ENCODE measurements at regions not wholly inside any gene's neighbourhood (a gene's known extent, or its start where the extent isn't known, plus 50 kb on each side); places are given as distances from the start of the nearest gene placed in this dataset.
"Not testable (repeated sequence)": the region's sequence is repeated elsewhere in the genome, so short reads cannot be mapped to it uniquely, and the experiment has no call there.

DNA sequence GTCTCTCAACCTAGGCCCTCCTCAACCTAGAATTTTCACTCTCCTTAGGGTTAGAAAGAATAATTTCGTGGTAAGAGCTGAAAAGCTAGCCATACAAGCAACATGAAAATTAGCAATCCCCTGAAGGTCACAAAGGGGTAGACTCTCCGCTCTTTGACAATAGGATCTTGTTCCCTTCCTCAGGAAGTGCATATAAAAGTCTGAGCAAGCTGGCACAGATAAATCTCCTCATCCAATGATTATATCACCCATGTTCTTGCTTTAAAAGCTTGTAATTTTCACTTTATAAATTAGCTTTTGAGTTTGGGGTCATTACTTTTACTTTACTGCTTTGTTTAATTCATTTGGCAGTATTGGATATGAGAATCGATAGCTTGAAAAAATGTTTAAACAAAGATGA lies 852.3 kb upstream of the CRIM1 start:
- TF ChIP-seq CTCF (conservative IDR thresholded peaks at IDR 0.05; ENCODE audit: low read depth, low read length), result no peak
- H3K4me3 ChIP-seq (ENCODE audit: low read depth, low read length), result no peak overlapping the region
- DNase-seq (ENCODE audit: low read depth), result no peak

DNA sequence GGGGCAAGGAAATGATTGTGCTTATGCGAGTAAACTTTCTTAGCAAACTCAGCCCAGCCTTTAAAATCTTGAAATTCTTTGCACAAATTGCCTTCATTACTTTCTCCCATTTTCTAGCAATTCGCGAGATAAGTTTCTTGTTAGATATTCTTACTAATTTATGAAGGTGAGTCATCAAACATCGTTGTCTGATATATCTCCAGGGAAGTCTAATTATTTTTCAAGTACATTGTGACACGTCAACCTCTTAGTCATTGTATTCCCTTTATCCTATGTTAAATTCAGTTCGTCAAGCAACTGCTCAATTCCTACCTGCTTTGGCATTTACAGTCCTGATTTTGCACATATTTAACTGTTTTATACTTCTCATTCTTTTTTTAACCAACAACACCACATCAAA lies 854.5 kb upstream of the CRIM1 start:
- DNase-seq (ENCODE audit: low read depth), result no peak
- no peak for TF ChIP-seq CTCF (conservative IDR thresholded peaks at IDR 0.05; ENCODE audit: low read depth, low read length)
- no peak overlapping the region for H3K4me3 ChIP-seq (ENCODE audit: low read depth, low read length)

DNA sequence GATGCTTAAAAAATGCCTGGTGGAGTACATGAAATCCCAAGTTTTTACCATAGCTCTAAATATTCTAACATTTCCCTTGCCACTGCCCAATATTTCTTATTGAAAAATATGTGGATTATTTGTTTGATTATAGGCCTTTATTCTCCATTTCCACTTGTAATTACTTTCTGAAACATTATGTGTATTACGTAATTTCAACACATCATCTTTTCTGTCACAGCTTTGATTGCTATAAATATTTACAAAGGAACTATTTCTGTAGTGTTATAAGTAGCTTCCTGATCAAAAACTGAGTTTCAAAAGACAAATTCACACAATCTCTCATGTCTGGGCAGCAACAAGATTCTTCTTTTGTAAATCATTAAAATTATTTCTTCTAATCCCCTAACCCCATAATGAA lies 859.6 kb upstream of the CRIM1 start:
- TF ChIP-seq CTCF (conservative IDR thresholded peaks at IDR 0.05; ENCODE audit: low read depth, low read length), result no peak
- no peak overlapping the region for H3K4me3 ChIP-seq (ENCODE audit: low read depth, low read length)
- no peak for DNase-seq (ENCODE audit: low read depth)

GRCh38 chr2:35495182-35495581 lies 860.4 kb upstream of the CRIM1 start:
- H3K4me3 ChIP-seq (ENCODE audit: low read depth, low read length), result no peak overlapping the region
- TF ChIP-seq CTCF (conservative IDR thresholded peaks at IDR 0.05; ENCODE audit: low read depth, low read length), result no peak
- DNase-seq (ENCODE audit: low read depth), result no peak

- H3K4me3 ChIP-seq (ENCODE audit: low read depth, low read length); DNase-seq (ENCODE audit: low read depth): not testable (repeated sequence)
Measured at GRCh38 chr2:35478121-35478520, 877.5 kb upstream of the CRIM1 start.

DNA sequence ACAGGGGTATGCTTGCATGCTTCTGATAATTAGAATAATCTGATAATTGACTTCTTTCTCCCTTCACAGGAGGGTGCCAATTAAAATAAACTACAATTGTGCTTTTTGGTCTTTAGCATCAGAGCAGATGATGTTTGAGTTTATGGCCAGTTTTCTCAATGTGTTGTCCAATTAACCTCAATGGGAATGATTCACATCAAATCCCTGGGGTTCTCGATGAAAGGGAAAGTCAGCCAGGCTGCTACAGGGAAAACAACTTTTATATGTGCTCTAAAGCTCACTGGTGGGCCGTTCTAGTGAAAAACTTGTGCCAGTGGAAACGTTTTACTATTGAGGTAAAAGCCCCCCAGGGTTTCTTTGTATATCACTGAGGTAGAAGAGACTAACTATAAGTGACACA lies 887.3 kb upstream of the CRIM1 start:
- H3K4me3 ChIP-seq (ENCODE audit: low read depth, low read length), result no peak overlapping the region
- DNase-seq (ENCODE audit: low read depth), result peak; percentile 11
- no peak for TF ChIP-seq CTCF (conservative IDR thresholded peaks at IDR 0.05; ENCODE audit: low read depth, low read length)

- no peak for TF ChIP-seq CTCF (conservative IDR thresholded peaks at IDR 0.05; ENCODE audit: low read depth, low read length)
- DNase-seq (ENCODE audit: low read depth), result peak; percentile 12
- H3K4me3 ChIP-seq (ENCODE audit: low read depth, low read length), result no peak overlapping the region
Measured at GRCh38 chr2:35463805-35464596, 891.6 kb upstream of the CRIM1 start.
